HEK293 (cell line): ENCODE measurements at regions not wholly inside any gene's neighbourhood (a gene's known extent, or its start where the extent isn't known, plus 50 kb on each side); places are given as distances from the start of the nearest gene placed in this dataset.

Experiments
- ZBTB17 ChIP-seq: fragments of 450-650 bp; formaldehyde crosslinking; IDR thresholded peaks from 2 replicates; pipeline ENCODE4 v1.5.1; 2016; ENCODE audit warnings: missing biosample characterization, missing genetic modification characterization
- ZFP3 ChIP-seq: fragments of 450-650 bp; formaldehyde crosslinking; IDR thresholded peaks from 2 replicates; pipeline ENCODE4 v1.5.1; 2016; ENCODE audit warnings: low read depth, missing biosample characterization, missing genetic modification characterization
- ZNF214 ChIP-seq: fragments of 450-650 bp; formaldehyde crosslinking; IDR thresholded peaks from 2 replicates; pipeline ENCODE4 v1.5.1; 2017; ENCODE audit warnings: missing biosample characterization, mild to moderate bottlenecking, missing genetic modification characterization, borderline replicate concordance
- ZNF266 ChIP-seq: fragments of 450-650 bp; formaldehyde crosslinking; IDR thresholded peaks from 2 replicates; pipeline ENCODE4 v1.5.1; 2016; ENCODE audit warnings: missing biosample characterization, missing genetic modification characterization, low read depth
- ZNF350 ChIP-seq: fragments of 450-650 bp; formaldehyde crosslinking; IDR thresholded peaks from 2 replicates; pipeline ENCODE4 v1.5.0; 2017; ENCODE audit warnings: missing biosample characterization, mild to moderate bottlenecking, missing genetic modification characterization
- ZNF785 ChIP-seq: fragments of 450-650 bp; formaldehyde crosslinking; IDR thresholded peaks from 2 replicates; pipeline ENCODE4 v1.5.1; 2016; ENCODE audit warnings: missing biosample characterization, missing genetic modification characterization
- ZNF791 ChIP-seq: fragments of 450-650 bp; formaldehyde crosslinking; IDR thresholded peaks from 2 replicates; pipeline ENCODE4 v1.5.1; 2016; ENCODE audit warnings: missing biosample characterization, missing genetic modification characterization
- TF ChIP-seq, protein P1 (sequence below): fragments of 450-650 bp; formaldehyde crosslinking; IDR thresholded peaks from 2 replicates; pipeline ENCODE4 v1.5.1; 2016; ENCODE audit warnings: missing biosample characterization, missing genetic modification characterization
- TF ChIP-seq, protein P2 (sequence below): fragments of 450-650 bp; formaldehyde crosslinking; IDR thresholded peaks from 2 replicates; pipeline ENCODE4 v1.5.1; 2016; ENCODE audit warnings: missing biosample characterization, missing genetic modification characterization

GRCh38 chr9:101881508-101881907 is 143.1 kb upstream of the GRIN3A start:
- TF ChIP-seq, protein P1, sequence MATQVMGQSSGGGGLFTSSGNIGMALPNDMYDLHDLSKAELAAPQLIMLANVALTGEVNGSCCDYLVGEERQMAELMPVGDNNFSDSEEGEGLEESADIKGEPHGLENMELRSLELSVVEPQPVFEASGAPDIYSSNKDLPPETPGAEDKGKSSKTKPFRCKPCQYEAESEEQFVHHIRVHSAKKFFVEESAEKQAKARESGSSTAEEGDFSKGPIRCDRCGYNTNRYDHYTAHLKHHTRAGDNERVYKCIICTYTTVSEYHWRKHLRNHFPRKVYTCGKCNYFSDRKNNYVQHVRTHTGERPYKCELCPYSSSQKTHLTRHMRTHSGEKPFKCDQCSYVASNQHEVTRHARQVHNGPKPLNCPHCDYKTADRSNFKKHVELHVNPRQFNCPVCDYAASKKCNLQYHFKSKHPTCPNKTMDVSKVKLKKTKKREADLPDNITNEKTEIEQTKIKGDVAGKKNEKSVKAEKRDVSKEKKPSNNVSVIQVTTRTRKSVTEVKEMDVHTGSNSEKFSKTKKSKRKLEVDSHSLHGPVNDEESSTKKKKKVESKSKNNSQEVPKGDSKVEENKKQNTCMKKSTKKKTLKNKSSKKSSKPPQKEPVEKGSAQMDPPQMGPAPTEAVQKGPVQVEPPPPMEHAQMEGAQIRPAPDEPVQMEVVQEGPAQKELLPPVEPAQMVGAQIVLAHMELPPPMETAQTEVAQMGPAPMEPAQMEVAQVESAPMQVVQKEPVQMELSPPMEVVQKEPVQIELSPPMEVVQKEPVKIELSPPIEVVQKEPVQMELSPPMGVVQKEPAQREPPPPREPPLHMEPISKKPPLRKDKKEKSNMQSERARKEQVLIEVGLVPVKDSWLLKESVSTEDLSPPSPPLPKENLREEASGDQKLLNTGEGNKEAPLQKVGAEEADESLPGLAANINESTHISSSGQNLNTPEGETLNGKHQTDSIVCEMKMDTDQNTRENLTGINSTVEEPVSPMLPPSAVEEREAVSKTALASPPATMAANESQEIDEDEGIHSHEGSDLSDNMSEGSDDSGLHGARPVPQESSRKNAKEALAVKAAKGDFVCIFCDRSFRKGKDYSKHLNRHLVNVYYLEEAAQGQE, result no peak
- TF ChIP-seq ZFP3 (tag by site-specific recombination) (no peak), ZBTB17 (no peak), ZNF785 (tag by site-specific recombination) (no peak), ZNF266 (no peak), ZNF791 (tag by site-specific recombination) (no peak), ZNF214 (no peak), ZNF350 (no peak)
- TF ChIP-seq, protein P2, sequence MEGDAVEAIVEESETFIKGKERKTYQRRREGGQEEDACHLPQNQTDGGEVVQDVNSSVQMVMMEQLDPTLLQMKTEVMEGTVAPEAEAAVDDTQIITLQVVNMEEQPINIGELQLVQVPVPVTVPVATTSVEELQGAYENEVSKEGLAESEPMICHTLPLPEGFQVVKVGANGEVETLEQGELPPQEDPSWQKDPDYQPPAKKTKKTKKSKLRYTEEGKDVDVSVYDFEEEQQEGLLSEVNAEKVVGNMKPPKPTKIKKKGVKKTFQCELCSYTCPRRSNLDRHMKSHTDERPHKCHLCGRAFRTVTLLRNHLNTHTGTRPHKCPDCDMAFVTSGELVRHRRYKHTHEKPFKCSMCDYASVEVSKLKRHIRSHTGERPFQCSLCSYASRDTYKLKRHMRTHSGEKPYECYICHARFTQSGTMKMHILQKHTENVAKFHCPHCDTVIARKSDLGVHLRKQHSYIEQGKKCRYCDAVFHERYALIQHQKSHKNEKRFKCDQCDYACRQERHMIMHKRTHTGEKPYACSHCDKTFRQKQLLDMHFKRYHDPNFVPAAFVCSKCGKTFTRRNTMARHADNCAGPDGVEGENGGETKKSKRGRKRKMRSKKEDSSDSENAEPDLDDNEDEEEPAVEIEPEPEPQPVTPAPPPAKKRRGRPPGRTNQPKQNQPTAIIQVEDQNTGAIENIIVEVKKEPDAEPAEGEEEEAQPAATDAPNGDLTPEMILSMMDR, result no peak
